Activated CD8-positive, alpha-beta memory T cell treated with anti-CD3 and anti-CD28 coated beads for 24 hours (primary cell): ENCODE measurements at regions not wholly inside any gene's neighbourhood (a gene's known extent, or its start where the extent isn't known, plus 50 kb on each side); places are given as distances from the start of the nearest gene placed in this dataset.

ENCODE experiments used
- DNase-seq: peaks from one replicate; pipeline ENCODE4 v3.0.0-alpha.2; 2020

DNA sequence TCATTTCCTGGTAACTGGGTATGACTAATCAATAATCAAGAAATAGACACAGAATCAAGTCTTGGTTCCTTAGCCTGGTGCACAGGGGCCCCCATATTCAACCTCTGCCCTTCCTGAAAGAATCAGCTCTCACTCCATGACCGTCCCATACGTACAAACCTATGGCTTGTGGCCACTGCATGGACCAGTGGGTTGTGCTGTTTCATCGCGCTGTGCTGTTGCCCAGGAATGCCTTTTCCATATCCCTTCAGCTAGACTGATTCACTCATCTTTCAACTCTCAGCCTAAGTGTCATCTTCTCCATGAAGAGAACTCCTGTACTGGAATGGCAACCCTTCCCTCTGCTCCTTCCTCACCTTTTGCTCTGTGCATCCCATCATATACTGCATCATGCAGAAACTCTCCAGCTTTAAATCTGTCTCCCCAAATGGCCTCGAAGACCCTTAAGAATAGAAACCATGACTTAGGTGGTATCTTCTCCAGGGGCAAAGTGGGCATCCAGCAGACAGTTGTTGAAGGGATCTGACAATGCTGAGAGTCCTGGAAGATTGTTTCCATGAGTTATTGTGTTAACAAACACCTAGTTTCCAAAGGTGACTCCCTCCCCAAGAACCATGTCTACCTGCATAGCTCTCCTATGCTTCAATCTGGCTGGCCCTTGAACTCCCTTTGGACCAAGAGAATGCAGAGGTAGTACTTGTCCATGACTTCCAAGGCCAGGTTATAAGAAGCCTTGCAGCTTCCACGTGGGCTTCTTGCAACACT lies 180.8 kb downstream of the ACTL7B start:
- no peak for DNase-seq

DNA sequence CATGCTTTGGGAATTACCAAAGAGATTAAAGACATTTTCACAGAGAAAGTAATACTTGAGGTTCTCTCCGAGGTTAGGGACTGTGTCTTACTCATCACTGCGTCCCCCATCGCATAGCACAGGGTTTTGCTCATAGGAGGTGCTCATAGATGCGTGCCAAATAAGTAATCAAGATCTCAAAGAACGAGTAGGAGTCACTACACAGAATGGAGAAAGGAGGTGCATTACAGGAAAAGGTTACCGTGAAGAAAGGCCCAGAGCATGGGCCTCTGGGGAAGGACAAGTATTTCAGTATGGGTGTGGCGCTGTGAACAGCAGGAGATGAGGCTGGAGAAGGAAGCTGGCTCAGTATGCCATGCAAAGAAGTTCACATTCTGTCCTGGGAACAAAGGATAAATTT lies 182.4 kb downstream of the ACTL7B start:
- DNase-seq = no peak

DNA sequence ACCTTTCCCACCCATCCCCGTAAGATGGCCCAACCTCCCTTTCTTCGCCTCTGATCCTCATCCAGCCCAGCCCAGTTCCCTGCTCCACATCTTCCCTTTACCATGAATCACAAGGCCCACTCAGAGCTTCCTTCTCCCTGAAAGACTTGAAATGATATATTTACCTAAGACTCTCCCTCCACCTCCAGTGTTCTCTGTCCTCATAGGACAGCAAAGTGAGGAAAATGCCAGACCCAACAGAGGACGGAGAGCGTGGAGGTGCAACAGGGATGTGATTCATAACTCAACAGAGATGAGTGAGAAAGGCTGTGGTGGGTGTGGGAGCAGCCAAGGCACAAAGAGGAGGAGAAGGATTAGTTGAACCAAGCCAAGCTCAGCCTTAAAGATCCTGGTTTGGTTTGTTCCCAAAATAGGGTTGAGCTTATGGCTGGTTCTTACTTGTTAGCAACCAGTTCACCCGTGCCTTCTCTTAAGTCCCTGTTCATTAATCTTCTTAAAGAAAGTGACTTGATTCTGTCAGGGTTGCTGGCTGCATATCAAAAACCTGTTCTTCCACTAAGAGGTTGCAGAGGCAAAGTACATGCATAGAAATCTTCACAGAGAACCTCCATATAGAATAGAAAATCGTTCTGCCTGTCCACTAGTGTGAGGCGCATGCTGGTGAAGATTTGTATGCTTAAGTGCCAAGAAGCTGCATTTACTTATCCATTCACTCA lies 183.2 kb downstream of the ACTL7B start:
- no peak for DNase-seq

DNA sequence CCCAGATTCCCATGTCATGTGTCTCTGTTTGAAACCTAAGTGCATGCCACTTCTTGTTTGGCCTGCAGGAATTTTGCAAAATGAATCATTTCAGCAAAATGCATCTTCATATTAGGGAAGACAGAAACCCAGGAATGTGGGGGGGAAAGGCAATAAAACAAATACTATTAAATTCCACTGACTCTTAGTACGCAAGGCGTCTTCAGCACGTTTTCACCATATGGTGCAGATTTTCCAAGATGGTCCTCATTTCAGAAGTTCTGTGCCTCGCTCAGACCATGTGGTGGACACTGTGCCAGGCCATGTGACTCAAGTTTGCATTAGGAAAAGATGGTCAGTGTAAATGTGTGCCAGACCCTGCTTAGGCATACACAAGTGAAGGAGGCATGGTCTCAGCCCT lies 184.0 kb downstream of the ACTL7B start:
- DNase-seq = no peak

DNA sequence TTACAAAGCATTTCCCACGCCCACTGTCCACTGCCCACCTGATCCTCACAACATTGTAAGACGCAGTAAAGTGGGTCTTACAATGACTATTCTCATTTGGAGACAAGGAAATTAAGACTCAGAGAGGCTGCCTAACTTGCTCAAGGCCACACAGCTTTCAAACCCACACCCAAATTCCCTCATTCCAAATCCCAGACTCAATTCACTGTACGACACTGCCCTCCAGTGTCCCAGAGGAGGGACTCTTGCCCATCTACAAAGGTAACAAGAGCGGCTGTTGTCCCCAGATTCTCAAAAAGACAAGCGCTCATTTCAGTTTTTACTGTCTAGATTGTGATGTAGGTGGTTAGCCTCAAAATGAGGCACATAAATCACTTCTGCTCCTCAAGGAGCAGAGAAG lies 184.6 kb downstream of the ACTL7B start:
- DNase-seq = no peak

DNA sequence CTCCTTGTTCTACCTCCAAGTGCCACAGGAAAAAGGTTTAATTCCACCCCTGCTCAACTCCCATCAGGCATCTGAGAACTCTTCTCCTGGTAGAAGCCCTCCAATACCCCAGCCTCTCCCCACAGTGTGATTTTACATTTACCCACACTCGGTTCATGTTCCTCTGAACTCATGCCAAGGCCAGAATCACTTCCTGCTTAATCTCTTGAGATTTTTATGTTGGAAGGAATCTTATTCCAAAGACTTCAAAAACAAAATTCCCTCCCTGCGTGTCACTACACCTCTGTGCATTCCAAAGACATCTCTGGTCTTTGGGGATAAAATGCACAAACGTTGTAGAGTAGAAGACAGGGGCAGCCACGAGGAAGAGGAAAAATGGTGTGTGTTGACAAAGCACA lies 186.8 kb downstream of the ACTL7B start:
- DNase-seq = no peak

DNA sequence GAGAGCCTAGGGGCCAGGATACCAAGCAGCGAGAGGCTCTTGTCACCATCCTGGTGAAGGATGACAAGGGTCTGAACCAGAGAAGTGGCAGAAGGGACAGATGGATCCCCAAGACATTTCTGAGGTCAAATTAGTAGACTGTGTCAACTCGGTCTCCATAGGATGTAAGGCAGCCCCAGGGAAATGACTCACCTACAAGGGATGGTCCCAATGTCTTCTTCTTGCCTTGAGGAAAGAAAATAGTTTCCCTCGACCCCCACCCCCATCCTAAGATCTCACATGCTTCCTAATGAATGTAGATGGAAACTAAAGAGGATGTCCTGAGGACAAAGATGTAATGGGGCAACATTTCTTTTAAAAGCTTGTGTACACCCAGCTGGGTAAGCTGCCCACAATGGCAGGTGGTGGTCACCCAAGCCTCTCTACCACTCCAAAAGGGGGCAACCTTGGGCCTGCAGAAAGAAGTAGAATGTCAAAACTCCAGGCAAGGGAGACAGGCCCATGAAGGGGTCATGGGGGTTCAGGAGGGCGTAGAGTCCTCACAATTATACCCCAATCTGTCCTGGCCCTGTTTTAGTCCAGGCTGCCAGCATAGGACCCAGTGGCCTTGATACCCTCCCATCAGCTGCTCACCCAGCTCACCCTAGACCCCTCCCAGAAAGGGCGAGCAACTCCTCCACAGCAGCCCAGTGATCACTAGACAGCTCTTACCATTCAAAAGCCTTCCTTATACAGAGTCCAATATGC lies 187.4 kb downstream of the ACTL7B start:
- no peak for DNase-seq

DNA sequence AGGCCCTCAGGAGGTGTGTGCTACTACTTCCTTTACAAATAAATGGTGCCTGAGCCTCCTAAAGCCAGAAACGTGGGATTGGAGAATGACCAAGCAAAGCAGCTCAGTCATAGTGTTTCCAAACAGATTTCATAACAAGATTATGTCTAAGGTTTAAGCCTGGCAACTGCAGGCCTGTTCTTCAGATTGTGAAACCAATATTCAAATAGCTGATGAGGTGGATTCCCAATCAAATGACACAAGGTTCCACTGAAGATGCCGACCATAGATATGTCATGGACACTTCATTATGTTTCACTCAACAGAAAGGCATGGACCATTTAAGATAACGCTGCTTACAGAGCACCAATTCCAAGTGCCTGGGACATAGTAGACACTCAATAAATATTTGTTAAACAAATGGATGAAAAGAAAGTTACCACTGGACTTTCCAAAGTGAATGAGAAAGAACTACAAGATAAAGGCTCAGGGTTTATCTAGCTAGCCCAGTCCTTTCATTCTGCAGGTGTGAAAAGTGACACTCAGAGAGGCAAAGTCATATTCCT lies 189.5 kb downstream of the ACTL7B start:
- no peak for DNase-seq

DNA sequence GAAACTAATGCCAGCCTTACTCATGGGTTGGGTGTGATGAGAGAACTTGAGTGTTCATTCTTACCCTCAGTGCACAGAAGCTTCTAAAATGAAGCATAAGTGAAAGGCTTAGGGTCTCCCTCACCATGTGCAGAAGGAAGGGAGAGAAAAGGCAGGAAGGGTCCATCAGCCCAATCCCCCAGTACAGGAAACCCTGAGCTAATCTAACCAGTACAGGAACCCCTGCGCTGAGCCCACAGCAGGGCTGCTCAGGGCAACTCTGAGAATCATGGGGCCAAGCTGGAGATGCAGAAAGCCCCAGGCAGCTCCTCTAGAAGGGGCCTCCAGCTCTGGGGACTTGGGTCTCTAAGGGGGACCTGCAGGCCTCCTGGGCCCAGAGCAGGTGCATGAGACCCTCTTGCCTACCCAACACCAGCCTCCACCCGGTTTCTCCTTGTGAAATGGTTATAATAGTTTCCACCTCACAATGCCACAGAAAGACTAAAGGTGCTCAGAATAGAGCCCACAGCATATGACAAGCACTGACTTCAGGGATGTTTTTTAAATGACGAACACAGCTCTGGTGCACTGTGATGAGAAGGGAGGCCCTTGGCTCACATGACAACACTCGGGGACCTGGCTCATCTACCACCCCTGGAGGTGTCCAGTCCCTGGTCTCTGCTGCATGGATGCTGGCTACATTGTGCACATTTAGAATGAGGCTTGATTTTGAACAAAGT lies 190.1 kb downstream of the ACTL7B start:
- DNase-seq = no peak

DNA sequence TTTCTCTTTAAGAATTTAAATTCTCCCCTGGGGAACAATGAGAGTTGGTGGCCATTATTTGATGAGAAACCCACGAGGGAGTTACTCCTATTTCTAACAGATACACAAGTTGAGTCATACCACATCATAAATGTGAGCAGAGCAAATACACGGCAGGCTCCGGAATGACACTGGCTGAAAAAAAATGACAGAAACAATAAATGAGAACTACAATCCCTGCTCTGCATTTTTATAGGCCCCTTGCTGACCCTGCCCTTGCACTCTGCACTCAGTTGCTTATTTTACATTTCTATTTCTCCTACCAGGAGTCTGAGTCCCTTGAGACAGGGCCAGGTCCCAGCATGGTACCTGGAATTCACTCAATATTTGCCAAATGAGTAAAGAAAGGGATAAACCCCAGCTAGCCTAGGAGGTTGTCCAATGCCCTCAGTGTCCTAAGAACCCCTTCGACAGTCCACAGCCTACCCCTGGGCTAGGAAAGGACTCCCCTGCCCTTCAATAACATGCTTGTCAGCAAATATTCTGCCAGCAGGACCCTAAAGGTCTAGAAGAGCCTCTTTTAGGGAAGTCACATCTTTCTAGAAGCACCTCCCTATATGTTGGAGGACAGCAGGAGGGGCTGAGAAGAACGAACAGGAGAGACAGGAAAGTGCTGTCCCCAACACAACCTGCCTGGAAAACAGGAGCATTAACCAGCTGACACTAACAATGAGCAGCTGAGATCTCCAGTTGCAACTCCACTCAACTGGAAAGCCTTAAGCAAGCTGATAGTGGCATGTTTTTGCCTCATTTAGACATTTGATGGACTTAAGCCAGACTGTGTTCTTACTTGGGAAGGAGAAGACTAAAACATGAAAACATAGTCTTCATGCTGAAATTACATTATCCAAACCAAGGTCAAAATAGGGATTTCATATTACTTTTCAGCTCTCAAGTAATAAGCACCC lies 191.2 kb downstream of the ACTL7B start:
- DNase-seq = no peak

DNA sequence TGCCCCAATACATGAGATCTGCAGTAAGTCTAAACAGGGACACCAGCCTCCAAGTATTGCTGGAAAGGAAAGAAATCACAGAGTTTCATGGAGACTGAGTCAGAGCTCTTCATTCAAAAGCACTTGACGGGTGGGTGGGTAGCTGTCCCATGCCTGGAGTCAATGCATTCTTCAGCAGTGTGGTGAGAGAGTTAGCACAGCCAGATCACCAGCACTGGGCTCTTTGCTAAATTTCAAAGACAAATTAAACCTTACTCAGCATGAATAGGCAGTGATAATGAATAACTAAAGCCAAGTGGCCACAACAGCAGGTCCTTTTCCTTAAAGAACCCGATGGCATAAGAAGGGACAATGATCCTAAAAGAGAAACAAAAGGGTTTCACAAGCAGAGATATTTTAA lies 192.4 kb downstream of the ACTL7B start:
- DNase-seq = no peak

DNA sequence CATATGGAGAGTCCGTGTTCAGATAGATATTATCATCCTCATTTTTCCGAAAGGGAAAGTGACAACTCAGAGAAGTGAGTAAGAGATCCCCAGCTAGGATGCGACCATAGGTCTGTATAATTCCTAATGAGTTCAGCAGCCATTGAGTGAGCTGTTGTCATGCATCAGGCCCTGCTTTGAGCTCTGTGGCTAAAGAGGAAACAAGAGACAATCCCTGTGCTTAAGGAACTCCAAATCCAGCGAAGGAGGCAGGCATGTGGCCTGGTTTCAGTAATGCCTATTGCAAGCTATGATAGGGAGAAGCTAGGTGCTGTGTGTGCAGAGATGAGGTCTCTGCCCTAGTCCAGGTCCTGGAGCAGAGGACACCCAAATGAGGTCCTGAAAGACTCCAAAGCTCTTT lies 192.8 kb downstream of the ACTL7B start:
- no peak for DNase-seq

DNA sequence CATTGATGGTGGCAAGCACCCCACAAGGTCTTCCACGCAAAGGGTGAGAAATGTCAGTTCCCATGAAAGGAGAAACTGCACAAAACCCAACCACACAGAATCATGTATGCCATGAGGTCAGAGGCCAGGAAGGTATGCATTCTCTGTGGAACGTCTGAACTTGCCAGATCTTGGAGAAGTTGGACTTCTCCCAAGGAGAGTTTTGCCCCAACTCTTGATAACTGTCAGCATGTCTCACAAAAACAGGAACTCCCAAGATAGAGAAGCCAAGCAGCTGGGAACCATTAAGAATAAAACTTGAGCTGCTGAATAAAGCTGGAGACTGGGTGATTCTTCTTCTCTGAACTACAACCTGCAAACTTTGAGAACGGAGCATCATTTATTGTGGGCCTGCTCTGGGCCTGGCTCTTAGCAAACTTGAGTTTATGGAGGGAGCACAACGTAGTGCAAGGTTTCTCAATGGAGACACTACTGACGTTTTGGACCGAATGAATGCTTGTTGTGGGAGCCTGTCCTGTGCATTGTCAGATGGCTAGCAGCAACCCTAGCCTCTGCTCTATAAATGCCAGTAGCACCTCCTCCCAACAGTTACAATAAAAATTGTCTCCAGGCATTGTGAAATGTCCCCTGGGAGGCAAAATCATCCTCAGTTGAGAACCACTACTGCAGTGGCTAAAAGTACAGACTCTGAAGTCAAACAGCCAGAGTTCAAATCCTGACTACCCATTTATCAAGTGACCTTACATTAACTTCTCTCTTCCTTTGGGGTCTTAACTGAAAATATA lies 193.5 kb downstream of the ACTL7B start:
- DNase-seq = no peak

DNA sequence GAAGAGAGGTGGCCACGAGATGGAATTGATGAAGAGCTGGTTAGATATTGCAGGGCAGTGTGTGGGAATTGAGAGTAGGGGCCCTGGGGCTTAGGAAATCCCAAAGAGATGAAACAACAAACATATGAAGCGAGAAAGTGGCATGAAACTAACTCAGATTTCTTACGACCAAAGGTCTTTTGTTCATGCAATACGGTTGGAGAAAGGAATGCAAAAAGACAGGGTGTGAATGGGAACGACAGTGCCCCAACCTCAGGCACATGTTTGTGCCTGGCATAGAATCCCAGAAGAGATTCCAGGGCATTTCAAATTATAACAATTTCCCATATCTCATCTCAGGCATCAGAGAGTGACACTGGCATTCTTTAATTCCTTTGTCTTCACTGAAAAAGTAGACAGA lies 199.2 kb downstream of the ACTL7B start:
- DNase-seq = no peak

DNA sequence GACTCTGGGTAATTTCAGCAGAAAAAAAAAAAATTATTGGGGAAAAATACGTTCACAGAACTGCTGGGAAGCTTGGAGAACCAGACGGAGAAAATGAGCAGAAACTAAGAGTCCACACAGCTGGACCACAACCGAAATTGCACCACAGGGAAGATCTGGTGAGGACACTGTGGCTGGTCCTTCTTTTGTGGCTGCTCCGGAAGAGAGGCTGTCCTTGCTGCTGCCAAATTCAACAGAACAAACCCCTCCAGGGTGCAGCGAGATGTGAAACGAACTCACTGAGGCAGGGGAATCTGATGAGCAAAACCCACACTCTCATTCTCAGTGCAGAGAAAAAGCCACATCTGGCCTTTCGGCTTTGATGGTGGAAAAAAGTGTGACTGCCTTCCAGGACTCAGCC lies 200.0 kb downstream of the ACTL7B start:
- no peak for DNase-seq

DNA sequence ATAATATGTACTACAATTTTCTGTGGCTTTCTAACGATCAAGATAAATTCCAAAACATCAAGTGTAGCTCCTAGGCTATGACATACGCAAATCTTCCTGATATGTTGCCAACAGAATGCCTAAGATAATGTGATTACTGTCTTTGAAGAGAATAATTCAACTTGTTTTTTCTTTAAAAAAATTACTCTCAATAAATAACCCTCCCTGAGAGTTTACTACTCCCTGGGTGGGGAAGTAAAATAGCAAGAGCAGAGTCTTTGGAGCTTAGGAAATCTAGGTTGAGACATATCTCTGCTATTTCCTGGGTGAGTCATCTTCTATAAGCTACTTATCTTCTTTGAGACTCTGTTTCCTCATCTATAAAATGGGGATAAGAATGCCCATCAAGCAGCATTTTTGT lies 201.2 kb downstream of the ACTL7B start:
- DNase-seq = no peak

DNA sequence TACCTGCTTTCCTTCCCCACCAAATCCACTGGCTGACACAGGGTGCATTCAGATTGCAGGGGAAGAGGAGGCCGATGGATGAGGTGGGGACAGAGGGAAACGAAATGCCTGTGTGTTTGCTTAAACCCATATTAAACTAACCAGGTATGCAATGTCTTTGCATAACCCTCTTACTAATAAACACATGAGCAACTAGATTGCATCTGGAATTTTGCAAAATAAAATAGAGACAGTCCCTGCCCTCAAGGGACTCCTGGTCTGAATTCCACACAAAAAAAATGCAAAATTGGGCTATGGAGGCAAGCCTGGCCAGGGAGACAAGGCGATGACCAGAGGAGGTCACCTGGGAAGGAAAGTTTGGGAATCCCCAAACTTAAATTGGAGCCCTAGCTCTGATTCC lies 202.9 kb downstream of the ACTL7B start:
- no peak for DNase-seq

DNA sequence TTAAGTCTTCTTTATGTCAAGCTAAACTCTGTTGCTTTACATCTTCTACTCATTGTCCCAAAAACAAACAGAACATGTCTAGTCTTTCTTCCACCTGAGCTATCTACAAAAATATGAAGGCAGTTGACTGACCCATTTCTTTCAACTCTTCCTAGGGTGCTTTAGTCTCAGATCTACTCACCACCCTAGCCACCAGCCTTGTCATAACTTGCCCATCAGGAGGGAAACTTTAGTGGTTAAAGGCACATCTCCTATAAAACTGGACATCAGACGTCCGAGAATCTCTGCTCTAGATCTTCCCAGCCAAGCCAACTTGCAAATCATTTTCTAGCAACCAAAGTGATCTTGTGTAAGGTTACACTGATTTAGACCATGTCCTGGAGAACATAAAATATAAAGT lies 205.0 kb downstream of the ACTL7B start:
- DNase-seq = no peak

DNA sequence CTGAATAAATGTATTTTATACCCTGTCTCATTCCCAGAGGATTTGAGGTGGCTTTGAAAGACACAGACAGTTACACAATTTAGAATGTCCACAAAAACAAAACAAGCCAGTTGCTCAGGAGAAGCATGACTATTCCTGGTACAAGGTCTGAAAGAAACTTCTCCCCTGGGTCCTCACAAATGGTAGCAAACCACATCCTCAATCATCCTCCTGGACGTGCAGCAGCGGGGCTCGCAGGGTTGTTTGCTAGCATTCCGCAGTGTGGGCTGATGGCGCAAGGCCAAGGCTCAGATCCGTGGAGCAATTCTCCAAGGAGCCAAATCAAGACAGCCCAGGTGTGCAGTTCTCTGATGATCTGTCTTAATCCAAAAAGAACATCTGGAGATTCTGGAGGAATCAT lies 210.3 kb downstream of the ACTL7B start:
- no peak for DNase-seq

DNA sequence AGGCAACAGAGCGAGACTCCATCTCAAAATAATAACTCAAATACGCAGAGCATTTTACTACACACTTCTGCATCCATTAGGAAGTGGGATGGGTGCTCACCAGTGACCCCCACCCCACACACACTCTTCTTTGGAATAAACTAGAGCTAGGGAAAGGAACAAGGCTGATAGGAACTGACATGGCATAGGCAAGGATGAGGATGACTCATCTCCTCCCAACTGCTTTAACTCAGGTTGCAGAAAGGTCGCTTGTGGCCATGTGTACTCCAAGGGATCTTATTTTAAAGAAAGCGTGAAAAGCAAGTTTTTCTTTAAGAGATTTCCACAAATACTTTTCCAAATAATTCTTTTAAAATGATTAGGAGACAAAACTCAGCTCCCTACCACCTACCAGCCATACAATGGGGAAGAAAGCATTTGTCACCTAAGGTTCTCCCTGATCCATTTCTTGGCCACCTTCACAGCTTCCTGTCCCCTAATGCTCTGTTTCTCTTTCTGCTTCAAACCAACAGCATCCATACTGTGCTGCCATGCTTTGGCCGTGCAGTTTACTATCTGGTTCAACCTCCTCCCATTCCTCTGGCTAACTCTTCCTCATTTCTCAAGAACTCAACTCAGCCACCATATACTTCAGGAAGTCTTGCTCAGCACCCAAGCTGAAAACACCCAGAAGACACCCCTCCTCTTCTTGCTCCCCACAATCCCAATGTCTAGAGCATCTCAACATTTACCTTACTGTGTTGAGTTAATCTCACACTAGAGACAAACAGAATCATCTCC lies 211.9 kb downstream of the ACTL7B start:
- no peak for DNase-seq
